Heart left ventricle (tissue), 16 donors: ENCODE measurements at regions not wholly inside any gene's neighbourhood (a gene's known extent, or its start where the extent isn't known, plus 50 kb on each side); places are given as distances from the start of the nearest gene placed in this dataset.

Experiments
- ATAC-seq, 4 donors: fragments of 200-7000 bp; cut with Tn5 transposase; one replicate each; pipeline ENCODE4 v1.9.1; 2020 to 2022; ENCODE audit warnings: moderate library complexity in 4 of 4, mild to moderate bottlenecking in 3 of 4, moderate number of reproducible peaks in 1 of 4
- DNase-seq, 5 donors: peaks; one replicate each; pipeline ENCODE4 v3.0.0-alpha.2; 2020
- H3K27ac ChIP-seq, 12 donors: fragments of 200-600 bp; sonication (generic) in 4 of 12; one replicate each; pipeline versions ENCODE4 v1.5.0 to v1.8.0; 2016 to 2022; ENCODE audit warnings: mild to moderate bottlenecking in 2 of 12
- H3K27me3 ChIP-seq, 9 donors: fragments of 200-600 bp; sonication (generic) in 2 of 9; one replicate each; pipeline versions ENCODE4 v1.5.1 to v1.8.0; 2016 to 2022; ENCODE audit warnings: mild to moderate bottlenecking in 3 of 9
- H3K36me3 ChIP-seq, 9 donors: fragments of 200-600 bp; sonication (generic) in 2 of 9; one replicate each; pipeline versions ENCODE4 v1.5.0 to v1.8.0; 2018 to 2022; ENCODE audit warnings: mild to moderate bottlenecking in 2 of 9
- H3K4me1 ChIP-seq, 12 donors: fragments of 200-600 bp; sonication (generic) in 4 of 12; one replicate each; pipeline versions ENCODE4 v1.5.0 to v1.8.0; 2016 to 2022; ENCODE audit warnings: mild to moderate bottlenecking in 3 of 12
- H3K4me3 ChIP-seq, 12 donors: fragments of 200-600 bp; sonication (generic) in 4 of 12; one replicate each; pipeline versions ENCODE4 v1.5.0 to v1.8.0; 2017 to 2022; ENCODE audit warnings: mild to moderate bottlenecking in 9 of 12, moderate library complexity in 4 of 12
- H3K9me3 ChIP-seq, 12 donors: fragments of 200-600 bp; sonication (generic) in 4 of 12; one replicate each; pipeline versions ENCODE4 v1.5.0 to v1.8.0; 2016 to 2022; ENCODE audit warnings: mild to moderate bottlenecking in 1 of 12
- CTCF ChIP-seq, 12 donors: fragments of 200-600 bp; sonication (generic) in 4 of 12; IDR thresholded peaks; one replicate each; pipeline versions ENCODE4 v1.5.0 to v1.8.0; 2018 to 2022; ENCODE audit warnings: antibody characterized with exemption in 12 of 12, mild to moderate bottlenecking in 5 of 12
- POLR2A ChIP-seq, 2 donors: fragments of 450-650 bp; IDR thresholded peaks; one replicate each; pipeline ENCODE4 v1.6.1; 2017; ENCODE audit warnings: antibody characterized with exemption in 2 of 2, mild to moderate bottlenecking in 2 of 2, moderate library complexity in 2 of 2
- WGBS, 4 donors: extraction: QIAGEN DNeasy Blood & Tissue Kit in 2 of 4; methylation state at CpG; one replicate each; pipeline versions ENCODE4 v1.1.5 to v1.1.7; 2013 to 2018; 5-methylcytosine and 5-hydroxymethylcytosine counted together
- intact Hi-C, 10 donors: fragments of 100-400 bp; cut with DNase I; formaldehyde crosslinking; loops; one replicate each; pipeline versions ENCODE4 v1.11.1 to v1.14.2; 2022
- donor health status: ischemic (EF 13 %, LVEDD 7.1; RV severe dilation, severe dysfunction).
- donor health status: healthy with polysubstance abuse.
- donor health status: DM: no; HTN: yes; CAD: no.
- donor health status: DM: no; HTN: no; CAD: no.
- donor health status: ischemic (EF 25% LVEDD 6.9; RV normal size, moderate dysfunction).
- donor health status: ischemic (EF 25% LVEDD 5.7; RV mildly dilated, moderate dysfunction).
- donor health status: healthy.
- donor health status: DM: yes; HTN: yes; CAD: no.
- donor health status: ischemic (EF 35%, LVEDD 5.7; RV mildly dilated, moderate dysfunction).
- donor health status: nonischemic (EF 11% LVEDD 7.7; RV severe dilation, severe dysfunction).
- donor health status: DM: yes; HTN: yes; CAD: no.
- donor health status: PGD.
- donor health status: ischemic (EF 29% LVEDD 5.4; RV normal size, mild dysfunction).
- donor health status: nonischemic (EF 23%, LVEDD 6.1; RV moderate dilation, normal function).

GRCh38 chr4:130023088-130023487, 927.1 kb downstream of the C4orf33 start:
- 88 to 91% (median 90%) methylated on average over 2 of the region's 2 CpGs for WGBS, 4 donors
- intact Hi-C loops, result no loop called here

DNA sequence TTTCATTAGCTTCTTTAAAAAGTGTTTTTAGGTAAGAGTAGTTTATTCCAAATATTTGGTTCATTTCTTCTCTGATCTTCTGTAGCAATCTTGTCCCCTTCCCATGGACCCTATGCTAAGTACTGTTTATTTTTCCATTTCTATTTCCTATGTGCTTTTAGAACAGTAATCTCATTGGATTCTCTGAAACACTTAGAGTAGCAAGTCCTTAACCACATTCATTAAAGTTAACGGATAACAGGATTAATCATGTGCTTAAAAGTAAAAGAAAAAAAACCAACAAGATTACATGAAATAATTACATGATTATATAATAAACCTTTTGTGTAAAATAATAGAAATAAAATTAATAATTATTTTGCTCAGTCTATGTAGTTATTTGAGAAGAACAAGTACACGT, 929.7 kb downstream of the C4orf33 start:
- intact Hi-C loops, result no loop called here

More at GRCh38 chr4:130023088-130023487, 927.1 kb downstream of the C4orf33 start:
- TF ChIP-seq CTCF (IDR thresholded peaks at IDR 0.05), result no peak
- no peak for TF ChIP-seq POLR2A (IDR thresholded peaks at IDR 0.05)
- H3K4me3 ChIP-seq, result no peak overlapping the region
- no peaks in the 10 kb centered on the region for H3K36me3 ChIP-seq
- peaks cover 0 to 4% (median 0%) of the 10 kb centered on the region in 12 donors for H3K9me3 ChIP-seq
- H3K27me3 ChIP-seq, result no peaks in the 10 kb centered on the region
- no peaks in the 10 kb centered on the region for H3K4me1 ChIP-seq
- DNase-seq (no peak), ATAC-seq (no peak)
- H3K27ac ChIP-seq, result no peak overlapping the region

DNA sequence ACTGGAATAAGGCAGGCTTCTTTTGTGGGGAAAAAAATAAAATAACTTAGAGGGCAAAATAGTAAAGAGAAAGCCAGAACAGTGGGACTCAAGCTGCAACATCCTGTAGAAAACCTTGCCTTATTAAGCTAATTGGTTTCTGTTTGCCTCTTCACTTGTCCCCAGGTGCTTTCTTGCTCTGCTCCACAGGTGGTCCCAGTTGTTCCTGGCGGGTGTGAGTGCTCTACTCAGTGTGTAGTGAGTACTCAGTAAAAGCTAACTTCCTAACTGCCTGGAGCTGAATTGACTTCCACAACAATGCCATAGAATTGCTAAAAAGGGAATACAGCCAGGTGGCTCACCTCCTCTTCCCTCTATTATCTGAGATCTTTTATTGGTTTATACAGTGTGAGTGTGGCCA, 930.2 kb downstream of the C4orf33 start:
- Histone ChIP-seq H3K4me1 (no peaks in the 10 kb centered on the region), H3K36me3 (no peaks in the 10 kb centered on the region), H3K27ac (no peak overlapping the region), H3K9me3 (no peaks in the 10 kb centered on the region), H3K4me3 (no peak overlapping the region), H3K27me3 (no peaks in the 10 kb centered on the region)
- DNase-seq (no peak), ATAC-seq (no peak)
- 51 to 64% (median 58%) methylated on average over 1 of the region's 1 CpG for WGBS, 4 donors
- TF ChIP-seq CTCF (IDR thresholded peaks at IDR 0.05), result no peak
- no peak for TF ChIP-seq POLR2A (IDR thresholded peaks at IDR 0.05)
- intact Hi-C loops, result no loop called here

More for the DNA sequence above, 929.7 kb downstream of the C4orf33 start:
- Histone ChIP-seq H3K27me3 (no peaks in the 10 kb centered on the region), H3K27ac (no peak overlapping the region), H3K4me1 (no peaks in the 10 kb centered on the region), H3K36me3 (no peaks in the 10 kb centered on the region), H3K9me3 (peaks cover 0 to under 1% (median 0%) of the 10 kb centered on the region in 12 donors), H3K4me3 (no peak overlapping the region)
- no peak for DNase-seq
- no peak for ATAC-seq
- 80 to 85% (median 84%) methylated on average over 2 of the region's 2 CpGs for WGBS, 4 donors
- TF ChIP-seq CTCF (IDR thresholded peaks at IDR 0.05), result no peak
- TF ChIP-seq POLR2A (IDR thresholded peaks at IDR 0.05), result no peak

DNA sequence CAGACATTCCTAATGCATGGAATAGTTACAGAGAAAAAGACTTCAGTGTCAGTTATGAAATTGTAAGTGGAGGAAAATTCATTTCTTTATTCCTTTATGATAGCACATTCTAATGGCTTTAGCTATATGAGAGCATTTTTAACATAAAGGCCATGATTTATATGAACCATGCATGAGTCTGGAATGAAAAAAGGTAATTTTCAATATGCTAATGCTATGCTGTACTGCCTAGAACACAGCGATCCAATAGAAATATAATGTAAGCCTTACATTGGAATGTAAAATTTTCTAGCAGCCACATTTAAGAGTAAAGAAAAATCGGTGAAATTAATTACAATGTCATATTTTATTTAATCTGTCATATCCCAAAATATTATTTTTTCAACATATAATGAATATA, 932.0 kb downstream of the C4orf33 start:
- ATAC-seq (no peak), DNase-seq (no peak)
- Histone ChIP-seq H3K9me3 (no peaks in the 10 kb centered on the region), H3K4me1 (no peaks in the 10 kb centered on the region), H3K27ac (no peak overlapping the region), H3K27me3 (no peaks in the 10 kb centered on the region), H3K4me3 (no peak overlapping the region), H3K36me3 (no peaks in the 10 kb centered on the region)
- WGBS, 4 donors, result 80 to 87% (median 85%) methylated on average over 2 of the region's 2 CpGs
- intact Hi-C loops, result no loop called here
- TF ChIP-seq CTCF (IDR thresholded peaks at IDR 0.05) (no peak), POLR2A (IDR thresholded peaks at IDR 0.05) (no peak)
